Ascending aorta (tissue), 2 donors: ENCODE measurements at regions not wholly inside any gene's neighbourhood (a gene's known extent, or its start where the extent isn't known, plus 50 kb on each side); places are given as distances from the start of the nearest gene placed in this dataset.

Experiments
- DNase-seq, 2 donors: peaks; one replicate each; pipeline ENCODE4 v3.0.0-alpha.2; 2019; ENCODE audit warnings: low spot score in 2 of 2
- H3K27ac ChIP-seq, 2 donors: fragments of 200-600 bp; sonication (generic); one replicate each; pipeline ENCODE4 v1.5.1; 2016 to 2017; ENCODE audit warnings: mild to moderate bottlenecking in 1 of 2
- H3K27me3 ChIP-seq: fragments of 200-600 bp; sonication (generic); one replicate; pipeline ENCODE4 v1.5.1; 2017
- H3K36me3 ChIP-seq, 2 donors: fragments of 200-600 bp; sonication (generic); one replicate each; pipeline ENCODE4 v1.5.1; 2016
- H3K4me1 ChIP-seq, 2 donors: fragments of 200-600 bp; sonication (generic); one replicate each; pipeline ENCODE4 v1.5.1; 2016 to 2017; ENCODE audit warnings: mild to moderate bottlenecking in 1 of 2
- H3K4me3 ChIP-seq, 2 donors: fragments of 200-600 bp; sonication (generic); one replicate each; pipeline ENCODE4 v1.5.1; 2016 to 2017; ENCODE audit warnings: mild to moderate bottlenecking in 1 of 2
- H3K9me3 ChIP-seq, 2 donors: fragments of 200-600 bp; sonication (generic); one replicate each; pipeline ENCODE4 v1.5.1; 2016
- CTCF ChIP-seq, 3 experiments: fragments of 200-600 bp in 2 of 3; fragments of 450-650 bp in 1 of 3; sonication (generic) in 2 of 3; IDR thresholded peaks; one replicate each; pipeline ENCODE4 v1.5.1; 2016 to 2019; ENCODE audit warnings: antibody characterized with exemption in 3 of 3, mild to moderate bottlenecking in 1 of 3, moderate library complexity in 1 of 3
- intact Hi-C: fragments of 100-400 bp; cut with DNase I; formaldehyde crosslinking; loops from one replicate; pipeline ENCODE4 v1.15.1; 2023

- Histone ChIP-seq H3K9me3 (no peaks in the 10 kb centered on the region), H3K4me3 (no peak overlapping the region), H3K36me3 (no peaks in the 10 kb centered on the region), H3K27me3 (no peaks in the 10 kb centered on the region), H3K27ac (no peak overlapping the region), H3K4me1 (no peaks in the 10 kb centered on the region)
- TF ChIP-seq CTCF (IDR thresholded peaks at IDR 0.05) = no peak
- intact Hi-C loops = no loop called here
- DNase-seq = no peak
These were observed 480.4 kb upstream of the NOVA1 start for GRCh38 chr14:27078191-27078590.

GRCh38 chr14:27079716-27080115 lies 481.9 kb upstream of the NOVA1 start:
- intact Hi-C loops = no loop called here

GRCh38 chr14:27085500-27085899 lies 487.7 kb upstream of the NOVA1 start:
- no peaks in the 10 kb centered on the region for H3K4me1 ChIP-seq

More at GRCh38 chr14:27079716-27080115, 481.9 kb upstream of the NOVA1 start:
- Histone ChIP-seq H3K27ac (no peak overlapping the region), H3K36me3 (no peaks in the 10 kb centered on the region), H3K9me3 (no peaks in the 10 kb centered on the region), H3K4me3 (no peak overlapping the region), H3K27me3 (no peaks in the 10 kb centered on the region), H3K4me1 (no peaks in the 10 kb centered on the region)
- TF ChIP-seq CTCF (IDR thresholded peaks at IDR 0.05) = no peak
- DNase-seq = no peak

DNA sequence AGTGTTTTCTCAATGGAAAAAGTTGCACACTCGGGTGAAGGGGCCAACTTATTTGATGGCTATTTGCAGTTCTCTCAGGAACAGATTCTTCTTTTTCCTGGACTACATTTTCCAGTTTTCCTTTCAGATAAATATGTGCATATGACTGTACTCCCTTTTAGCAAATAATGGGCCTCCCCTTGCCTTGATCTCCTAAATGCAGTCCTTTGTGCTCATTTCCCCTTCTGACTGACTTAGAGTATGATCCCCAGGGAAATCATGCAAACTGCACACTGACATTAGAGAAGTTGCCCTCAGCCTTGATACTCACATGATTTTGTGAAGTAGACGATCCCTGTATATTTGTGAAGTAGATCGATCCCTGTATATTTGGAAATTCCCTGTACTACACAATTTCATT lies 492.9 kb upstream of the NOVA1 start:
- Histone ChIP-seq H3K4me3 (no peak overlapping the region), H3K4me1 (no peaks in the 10 kb centered on the region), H3K36me3 (no peaks in the 10 kb centered on the region), H3K27ac (no peak overlapping the region), H3K27me3 (no peaks in the 10 kb centered on the region), H3K9me3 (no peaks in the 10 kb centered on the region)
- TF ChIP-seq CTCF (IDR thresholded peaks at IDR 0.05) = no peak
- intact Hi-C loops = no loop called here
- DNase-seq = no peak

More at GRCh38 chr14:27085500-27085899, 487.7 kb upstream of the NOVA1 start:
- H3K4me3 ChIP-seq = no peak overlapping the region
- H3K27me3 ChIP-seq = no peaks in the 10 kb centered on the region
- no peak for DNase-seq
- H3K9me3 ChIP-seq = no peaks in the 10 kb centered on the region
- H3K27ac ChIP-seq = no peak overlapping the region
- no peaks in the 10 kb centered on the region for H3K36me3 ChIP-seq
- intact Hi-C loops = no loop called here
- no peak for TF ChIP-seq CTCF (IDR thresholded peaks at IDR 0.05)

GRCh38 chr14:27091973-27092372 lies 494.1 kb upstream of the NOVA1 start:
- no peak for DNase-seq
- TF ChIP-seq CTCF (IDR thresholded peaks at IDR 0.05) = no peak

DNA sequence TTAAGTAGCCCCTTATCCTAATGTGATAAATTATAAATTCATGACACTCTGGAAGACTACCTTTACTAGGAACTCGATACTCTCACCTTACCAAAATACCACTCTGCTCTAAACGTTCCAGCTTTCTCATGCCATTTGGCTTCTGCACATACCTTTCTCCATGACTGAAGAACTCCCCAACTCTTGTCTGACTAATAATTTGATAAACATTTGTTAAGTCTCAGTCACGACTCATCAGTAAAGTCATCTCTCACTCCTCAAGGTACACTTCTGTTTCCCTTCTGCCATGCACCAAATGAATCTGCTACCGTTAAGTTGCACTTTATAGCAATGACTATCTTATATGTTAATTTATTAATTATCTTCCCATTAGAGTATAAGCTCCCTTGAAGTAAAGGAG lies 498.3 kb upstream of the NOVA1 start:
- no peak overlapping the region for H3K4me3 ChIP-seq
- H3K27me3 ChIP-seq = no peaks in the 10 kb centered on the region
- H3K4me1 ChIP-seq = no peaks in the 10 kb centered on the region
- no peaks in the 10 kb centered on the region for H3K9me3 ChIP-seq
- H3K36me3 ChIP-seq = no peaks in the 10 kb centered on the region
- no peak for TF ChIP-seq CTCF (IDR thresholded peaks at IDR 0.05)
- no peak overlapping the region for H3K27ac ChIP-seq
- intact Hi-C loops = no loop called here
- DNase-seq = no peak

More at GRCh38 chr14:27091973-27092372, 494.1 kb upstream of the NOVA1 start:
- Histone ChIP-seq H3K9me3 (no peaks in the 10 kb centered on the region), H3K4me1 (no peaks in the 10 kb centered on the region), H3K27me3 (no peaks in the 10 kb centered on the region), H3K4me3 (no peak overlapping the region), H3K27ac (no peak overlapping the region), H3K36me3 (no peaks in the 10 kb centered on the region)
- intact Hi-C loops = no loop called here
